ENCODE measurements at regions not wholly inside any gene's neighbourhood (a gene's known extent, or its start where the extent isn't known, plus 50 kb on each side); places are given as distances from the start of the nearest gene placed in this dataset.

GRCh38 chr15:67922106-67922675 is 82.3 kb upstream of the RNU6-1 start:
- Histone ChIP-seq H3K4me1 (peaks cover 2 to 11% (median 7%) of the 10 kb centered on the region in 4 donors), H3K27ac (no peak overlapping the region), H3K27me3 (no peaks in the 10 kb centered on the region), H3K36me3 (no peaks in the 10 kb centered on the region), H3K9me3 (no peaks in the 10 kb centered on the region), H3K4me3 (no peak overlapping the region)
- WGBS, 2 donors (ENCODE audit: low coverage in 1 of 2): 94% methylated on average over 7 of the region's 7 CpGs; no CpG with 5 or more reads in 1 of the 2 donors
- intact Hi-C loops (cut with DNase I; ENCODE audit: low total_unique reads): no loop called here
- TF ChIP-seq EP300 (IDR thresholded peaks at IDR 0.05; ENCODE audit: low read depth): no peak
- TF ChIP-seq CTCF (IDR thresholded peaks at IDR 0.05): no peak
- TF ChIP-seq POLR2A (IDR thresholded peaks at IDR 0.05): no peak
- TF ChIP-seq POLR2AphosphoS5 (IDR thresholded peaks at IDR 0.05): no peak
- in situ Hi-C loops (cut with MboI; ENCODE audit: low pct_ligation_motif_present in 1 of 4, low pct_unique_long_range_greater_than_20kb in 1 of 4, low sequenced_read_pairs in 3 of 4): no loop called here
- no peak for DNase-seq

- Histone ChIP-seq H3K4me1 (peaks cover 0 to 13% (median 7%) of the 10 kb centered on the region in 4 donors), H3K27me3 (no peaks in the 10 kb centered on the region), H3K9me3 (no peaks in the 10 kb centered on the region), H3K4me3 (no peak overlapping the region), H3K27ac (peak overlapping the region in 1 of 4 donors; percentile 43), H3K36me3 (no peaks in the 10 kb centered on the region)
- 78 to 82% methylated on average over 10 of the region's 10 CpGs for WGBS, 2 donors (ENCODE audit: low coverage in 1 of 2)
- no peak for DNase-seq
- TF ChIP-seq EP300 (IDR thresholded peaks at IDR 0.05; ENCODE audit: low read depth): no peak
- TF ChIP-seq POLR2A (IDR thresholded peaks at IDR 0.05): no peak
- no peak for TF ChIP-seq CTCF (IDR thresholded peaks at IDR 0.05)
- TF ChIP-seq POLR2AphosphoS5 (IDR thresholded peaks at IDR 0.05): peak in 1 of 3 donors; percentile 9
- in situ Hi-C loops (cut with MboI; ENCODE audit: low pct_ligation_motif_present in 1 of 4, low pct_unique_long_range_greater_than_20kb in 1 of 4, low sequenced_read_pairs in 3 of 4) (no loop called here), intact Hi-C loops (cut with DNase I; ENCODE audit: low total_unique reads) (no loop called here)
These were observed 83.4 kb upstream of the RNU6-1 start for GRCh38 chr15:67922971-67923945.

GRCh38 chr15:67924359-67924974 is 84.6 kb upstream of the RNU6-1 start:
- intact Hi-C loops (cut with DNase I; ENCODE audit: low total_unique reads) (no loop called here), in situ Hi-C loops (cut with MboI; ENCODE audit: low pct_ligation_motif_present in 1 of 4, low pct_unique_long_range_greater_than_20kb in 1 of 4, low sequenced_read_pairs in 3 of 4) (no loop called here)
- no peak for DNase-seq
- peaks cover 0 to 15% (median 11%) of the 10 kb centered on the region in 4 donors for H3K4me1 ChIP-seq
- H3K27ac ChIP-seq: no peak overlapping the region
- TF ChIP-seq POLR2AphosphoS5 (IDR thresholded peaks at IDR 0.05) (no peak), CTCF (IDR thresholded peaks at IDR 0.05) (no peak), EP300 (IDR thresholded peaks at IDR 0.05; ENCODE audit: low read depth) (no peak), POLR2A (IDR thresholded peaks at IDR 0.05) (no peak)
- no peaks in the 10 kb centered on the region for H3K27me3 ChIP-seq
- H3K36me3 ChIP-seq: no peaks in the 10 kb centered on the region
- WGBS, 2 donors (ENCODE audit: low coverage in 1 of 2): 94 to 100% methylated on average over 1 of the region's 1 CpG
- no peaks in the 10 kb centered on the region for H3K9me3 ChIP-seq
- no peak overlapping the region for H3K4me3 ChIP-seq

- Histone ChIP-seq H3K27ac (no peak overlapping the region), H3K36me3 (no peaks in the 10 kb centered on the region), H3K9me3 (no peaks in the 10 kb centered on the region), H3K4me1 (peaks cover 0 to 15% (median 11%) of the 10 kb centered on the region in 4 donors), H3K4me3 (no peak overlapping the region), H3K27me3 (no peaks in the 10 kb centered on the region)
- intact Hi-C loops (cut with DNase I; ENCODE audit: low total_unique reads): no loop called here
- 87 to 100% methylated on average over 1 to 7 of the region's 7 CpGs for WGBS, 2 donors (ENCODE audit: low coverage in 1 of 2)
- no peak for DNase-seq
- TF ChIP-seq POLR2AphosphoS5 (IDR thresholded peaks at IDR 0.05): no peak
- no peak for TF ChIP-seq POLR2A (IDR thresholded peaks at IDR 0.05)
- no peak for TF ChIP-seq CTCF (IDR thresholded peaks at IDR 0.05)
- TF ChIP-seq EP300 (IDR thresholded peaks at IDR 0.05; ENCODE audit: low read depth): no peak
- in situ Hi-C loops (cut with MboI; ENCODE audit: low pct_ligation_motif_present in 1 of 4, low pct_unique_long_range_greater_than_20kb in 1 of 4, low sequenced_read_pairs in 3 of 4): no loop called here
These were observed 85.3 kb upstream of the RNU6-1 start for GRCh38 chr15:67925182-67925581.
